ENCODE measurements at regions not wholly inside any gene's neighbourhood (a gene's known extent, or its start where the extent isn't known, plus 50 kb on each side); places are given as distances from the start of the nearest gene placed in this dataset.

DNA sequence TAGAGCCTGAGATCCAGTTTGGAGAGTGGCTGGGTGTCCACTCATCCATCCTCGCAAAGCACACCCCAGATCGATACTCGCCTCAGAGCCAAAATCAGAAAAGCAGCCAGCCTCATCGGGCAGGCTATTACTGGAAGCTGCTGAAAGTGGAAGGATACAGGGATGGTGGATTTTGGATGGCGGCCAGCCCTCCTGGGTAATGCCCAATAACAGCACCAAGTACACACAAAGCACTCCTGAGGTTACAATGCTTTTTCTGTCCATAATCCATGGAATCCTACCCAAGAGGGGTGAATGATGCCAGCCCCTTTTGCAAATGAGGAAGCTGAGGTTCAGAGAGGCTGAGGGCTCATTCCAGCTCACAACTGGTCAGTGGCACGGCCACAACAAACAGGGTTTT lies 93.1 kb upstream of the SLC6A11 start:
- no peak for TF ChIP-seq EZH2 (IDR thresholded peaks at IDR 0.05; ENCODE audit: insufficient read depth, low read length)
- TF ChIP-seq CTCF (IDR thresholded peaks at IDR 0.05; ENCODE audit: insufficient read depth, low read depth, low read length) = no peak

Measured in astrocyte (in vitro differentiated cells and primary cell).